Keratinocyte (primary cell): ENCODE measurements at regions not wholly inside any gene's neighbourhood (a gene's known extent, or its start where the extent isn't known, plus 50 kb on each side); places are given as distances from the start of the nearest gene placed in this dataset.

Source experiments
- DNase-seq: peaks from one replicate; pipeline ENCODE4 v3.0.0-alpha.2; 2011; ENCODE audit warnings: low read depth, missing footprints, low spot score
- FAIRE-seq: peaks from 2 replicates; lab custom pipeline; 2011; peaks lifted over from hg19 to GRCh38; lab: Jason Lieb, UNC
- H2AFZ ChIP-seq: 2 replicates; pipeline ENCODE4 v1.6.0; 2012; ENCODE audit warnings: low read length, control low read depth, inconsistent platforms; ENCODE audit not compliant: control insufficient read depth
- H3K27ac ChIP-seq: 2 replicates; pipeline ENCODE4 v1.5.1; 2011; ENCODE audit warnings: low read length; ENCODE audit not compliant: control insufficient read depth, insufficient read depth
- H3K27me3 ChIP-seq: 3 replicates; pipeline ENCODE4 v1.6.0; 2011; ENCODE audit warnings: low read length; ENCODE audit not compliant: control insufficient read depth, insufficient read depth; ENCODE audit errors: extremely low read depth
- H3K36me3 ChIP-seq, 2 experiments: 2 replicates in 1 of 2; 3 replicates in 1 of 2; pipeline ENCODE4 v1.5.1; 2011; ENCODE audit warnings: low read length in 2 of 2, mild to moderate bottlenecking in 1 of 2; ENCODE audit not compliant: control insufficient read depth in 2 of 2, insufficient read depth in 2 of 2; ENCODE audit errors: extremely low read depth in 1 of 2
- H3K4me1 ChIP-seq: 3 replicates; pipeline ENCODE4 v1.5.1; 2011; ENCODE audit warnings: low read length; ENCODE audit not compliant: control insufficient read depth, insufficient read depth; ENCODE audit errors: extremely low read depth
- H3K4me2 ChIP-seq: 3 replicates; pipeline ENCODE4 v1.6.0; 2011; ENCODE audit warnings: low read depth, low read length; ENCODE audit not compliant: control insufficient read depth, insufficient read depth; ENCODE audit errors: extremely low read depth
- H3K4me3 ChIP-seq, 3 experiments: fragments of 200-600 bp in 1 of 3; sonication (generic) in 1 of 3; 2 replicates in 2 of 3; 3 replicates in 1 of 3; pipeline ENCODE4 v1.5.1; 2011 to 2016; ENCODE audit warnings: low read length in 3 of 3, mild to moderate bottlenecking in 3 of 3, control low read depth in 2 of 3, inconsistent platforms in 1 of 3, low read depth in 1 of 3, mixed read lengths in 1 of 3, mixed run types in 1 of 3, moderate library complexity in 1 of 3; ENCODE audit not compliant: control insufficient read depth in 2 of 3, insufficient read depth in 2 of 3; ENCODE audit errors: extremely low read depth in 1 of 3
- H3K79me2 ChIP-seq: 2 replicates; pipeline ENCODE4 v1.6.0; 2012; ENCODE audit warnings: low read length; ENCODE audit not compliant: control insufficient read depth, insufficient read depth
- H3K9ac ChIP-seq: 3 replicates; pipeline ENCODE4 v1.6.0; 2011; ENCODE audit warnings: low read length; ENCODE audit not compliant: control insufficient read depth, insufficient read depth; ENCODE audit errors: extremely low read depth
- H3K9me1 ChIP-seq: 3 replicates; pipeline ENCODE4 v1.6.0; 2011; ENCODE audit warnings: low read length; ENCODE audit not compliant: control insufficient read depth, insufficient read depth; ENCODE audit errors: extremely low read depth
- H3K9me3 ChIP-seq: 2 replicates; pipeline ENCODE4 v1.5.1; 2012; ENCODE audit warnings: low read depth, low read length; ENCODE audit not compliant: control insufficient read depth
- H4K20me1 ChIP-seq: 3 replicates; pipeline ENCODE4 v1.6.0; 2011; ENCODE audit warnings: low read length; ENCODE audit not compliant: control insufficient read depth, insufficient read depth; ENCODE audit errors: extremely low read depth
- EZH2 ChIP-seq: IDR thresholded peaks from one replicate; pipeline ENCODE4 v1.6.1; 2012; ENCODE audit warnings: inconsistent platforms, mild to moderate bottlenecking, low read length, moderate library complexity
- dilution Hi-C: fragments of 300-500 bp; cut with MboI; formaldehyde crosslinking; loops from one replicate; pipeline ENCODE4 v1.7.0; 2020; ENCODE audit warnings: low sequenced_read_pairs; ENCODE audit not compliant: extremely low pct_ligation_motif_present
- TF ChIP-seq, protein P1 (sequence below), 3 experiments: IDR thresholded peaks in 1 of 3; conservative IDR thresholded peaks in 1 of 3; optimal IDR thresholded peaks in 1 of 3; 2 replicates in 2 of 3; 3 replicates in 1 of 3; pipeline versions ENCODE3 to v1.5.1; 2011; ENCODE audit warnings: low read length in 3 of 3, mild to moderate bottlenecking in 3 of 3, moderate library complexity in 2 of 3, control low read depth in 1 of 3, inconsistent platforms in 1 of 3; ENCODE audit not compliant: insufficient read depth in 2 of 3; ENCODE audit errors: extremely low read depth in 1 of 3

DNA sequence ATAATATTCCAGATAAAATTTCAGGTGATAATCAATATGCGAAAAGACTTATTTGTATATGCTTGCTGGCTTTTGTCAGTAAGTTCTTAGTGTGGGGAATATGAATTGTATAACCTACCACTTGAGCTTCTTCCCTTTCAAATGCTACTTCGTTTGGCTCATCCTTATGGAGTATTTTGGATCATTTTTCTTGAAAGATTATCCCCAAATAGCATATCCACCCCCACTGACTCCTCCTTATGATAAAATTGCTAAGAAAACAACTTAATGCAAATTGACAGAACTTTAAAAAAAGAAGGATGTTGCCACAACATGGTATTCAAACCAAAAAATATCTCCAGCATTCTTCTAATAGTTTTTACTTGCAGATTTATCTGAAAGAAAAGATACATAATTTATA, 393.3 kb downstream of the PPP3CA start:
- H3K4me3 ChIP-seq: no peak overlapping the region
- no peak overlapping the region for H3K27ac ChIP-seq
- H3K4me2 ChIP-seq: no peak overlapping the region
- H4K20me1 ChIP-seq: no peaks in the 10 kb centered on the region
- no peaks in the 10 kb centered on the region for H3K36me3 ChIP-seq
- dilution Hi-C loops: no loop called here
- no peak for FAIRE-seq
- H3K4me1 ChIP-seq: no peaks in the 10 kb centered on the region
- no peak for DNase-seq
- H3K9me3 ChIP-seq: no peaks in the 10 kb centered on the region
- TF ChIP-seq, protein P1, sequence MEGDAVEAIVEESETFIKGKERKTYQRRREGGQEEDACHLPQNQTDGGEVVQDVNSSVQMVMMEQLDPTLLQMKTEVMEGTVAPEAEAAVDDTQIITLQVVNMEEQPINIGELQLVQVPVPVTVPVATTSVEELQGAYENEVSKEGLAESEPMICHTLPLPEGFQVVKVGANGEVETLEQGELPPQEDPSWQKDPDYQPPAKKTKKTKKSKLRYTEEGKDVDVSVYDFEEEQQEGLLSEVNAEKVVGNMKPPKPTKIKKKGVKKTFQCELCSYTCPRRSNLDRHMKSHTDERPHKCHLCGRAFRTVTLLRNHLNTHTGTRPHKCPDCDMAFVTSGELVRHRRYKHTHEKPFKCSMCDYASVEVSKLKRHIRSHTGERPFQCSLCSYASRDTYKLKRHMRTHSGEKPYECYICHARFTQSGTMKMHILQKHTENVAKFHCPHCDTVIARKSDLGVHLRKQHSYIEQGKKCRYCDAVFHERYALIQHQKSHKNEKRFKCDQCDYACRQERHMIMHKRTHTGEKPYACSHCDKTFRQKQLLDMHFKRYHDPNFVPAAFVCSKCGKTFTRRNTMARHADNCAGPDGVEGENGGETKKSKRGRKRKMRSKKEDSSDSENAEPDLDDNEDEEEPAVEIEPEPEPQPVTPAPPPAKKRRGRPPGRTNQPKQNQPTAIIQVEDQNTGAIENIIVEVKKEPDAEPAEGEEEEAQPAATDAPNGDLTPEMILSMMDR (optimal IDR thresholded peaks at IDR 0.05 in 1 of 3, IDR thresholded peaks at IDR 0.05 in 1 of 3, conservative IDR thresholded peaks at IDR 0.05 in 1 of 3; ENCODE audit: extremely low read depth in 1 of 3, insufficient read depth in 2 of 3, low read length in 3 of 3): no peak
- TF ChIP-seq EZH2: no peak
- no peak overlapping the region for H2AFZ ChIP-seq
- H3K9me1 ChIP-seq: no peaks in the 10 kb centered on the region
- no peaks in the 10 kb centered on the region for H3K79me2 ChIP-seq
- peaks cover 3% of the 10 kb centered on the region for H3K27me3 ChIP-seq
- no peak overlapping the region for H3K9ac ChIP-seq

DNA sequence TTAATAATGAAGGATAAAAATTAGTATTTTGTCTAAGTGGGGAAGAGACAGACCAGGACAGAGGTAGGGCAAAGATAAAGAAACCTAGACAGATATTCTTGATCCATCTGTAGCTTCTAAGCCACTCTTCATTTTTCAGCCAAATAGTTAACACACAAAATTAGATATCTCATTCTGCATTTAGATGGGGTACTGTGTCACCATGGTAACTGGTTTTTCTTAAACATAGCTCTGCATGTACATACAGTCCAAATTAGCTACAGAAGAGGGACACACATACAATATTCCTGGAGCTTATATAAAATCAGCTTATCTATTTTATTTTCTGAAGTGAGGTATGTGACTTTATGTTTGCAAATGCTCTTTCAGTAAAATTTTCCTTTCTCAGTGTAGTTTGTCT, 393.7 kb downstream of the PPP3CA start:
- FAIRE-seq: no peak
- Histone ChIP-seq H3K9me1 (no peaks in the 10 kb centered on the region), H3K4me1 (no peaks in the 10 kb centered on the region), H2AFZ (no peak overlapping the region), H3K4me3 (no peak overlapping the region), H3K36me3 (no peaks in the 10 kb centered on the region), H3K27me3 (peaks cover 3% of the 10 kb centered on the region), H3K9me3 (no peaks in the 10 kb centered on the region), H3K27ac (no peak overlapping the region), H3K79me2 (no peaks in the 10 kb centered on the region), H4K20me1 (no peaks in the 10 kb centered on the region), H3K4me2 (no peak overlapping the region), H3K9ac (no peak overlapping the region)
- dilution Hi-C loops: no loop called here
- TF ChIP-seq, protein P1 (optimal IDR thresholded peaks at IDR 0.05 in 1 of 3, IDR thresholded peaks at IDR 0.05 in 1 of 3, conservative IDR thresholded peaks at IDR 0.05 in 1 of 3; ENCODE audit: extremely low read depth in 1 of 3, insufficient read depth in 2 of 3, low read length in 3 of 3): no peak
- TF ChIP-seq EZH2: no peak
- DNase-seq: no peak
